ENCODE measurements at regions not wholly inside any gene's neighbourhood (a gene's known extent, or its start where the extent isn't known, plus 50 kb on each side); places are given as distances from the start of the nearest gene placed in this dataset.

- H3K27me3 ChIP-seq = peaks cover 5% of the 10 kb centered on the region
- no peak overlapping the region for H3K27ac ChIP-seq
- WGBS, 4 donors = 86 to 94% (median 88%) methylated on average over 1 of the region's 1 CpG
- no peak overlapping the region for H3K4me3 ChIP-seq
- intact Hi-C loops (cut with DNase I) = loop anchor here in 1 of 2 donors (10.0 kb wide), 1 partner anchor 953 kb away; the partner anchor contains the start of gene KLF4
- no peaks in the 10 kb centered on the region for H3K4me1 ChIP-seq (replicated peaks in 1 of 2)
- no peak for DNase-seq
- no peaks in the 10 kb centered on the region for H3K9me3 ChIP-seq (replicated peaks in 1 of 3)
- H3K36me3 ChIP-seq (replicated peaks in 1 of 2) = no peaks in the 10 kb centered on the region
- TF ChIP-seq POLR2A (IDR thresholded peaks at IDR 0.05) (no peak), CTCF (IDR thresholded peaks at IDR 0.05) (no peak)
Measured at GRCh38 chr9:108437656-108438055, 418.1 kb downstream of the ACTL7B start.

DNA sequence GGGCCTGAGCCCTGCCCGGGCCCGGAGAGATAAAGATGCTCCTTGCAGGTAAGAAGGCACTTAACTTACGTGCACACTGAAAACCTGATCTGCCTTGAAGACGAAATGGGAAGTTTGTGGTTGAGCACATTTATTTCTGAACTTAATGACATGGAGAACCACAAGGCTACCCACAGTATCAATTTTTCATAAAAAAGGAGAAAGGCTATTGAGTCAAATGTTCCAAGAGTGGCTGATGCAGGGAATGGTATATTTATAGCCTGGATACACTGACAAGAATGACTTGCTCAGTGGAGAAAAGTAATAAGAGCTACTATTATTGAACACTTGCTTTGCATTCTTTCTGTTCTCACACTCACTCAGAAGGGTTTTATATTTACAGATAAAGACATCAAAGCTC, 419.3 kb downstream of the ACTL7B start:
- H3K27ac ChIP-seq = no peak overlapping the region
- H3K27me3 ChIP-seq = peaks cover under 1% of the 10 kb centered on the region
- DNase-seq = no peak
- no peaks in the 10 kb centered on the region for H3K36me3 ChIP-seq (replicated peaks in 1 of 2)
- no peaks in the 10 kb centered on the region for H3K4me1 ChIP-seq (replicated peaks in 1 of 2)
- peaks cover 0 to 5% (median 0%) of the 10 kb centered on the region in 3 donors for H3K9me3 ChIP-seq (replicated peaks in 1 of 3)
- H3K4me3 ChIP-seq = no peak overlapping the region
- intact Hi-C loops (cut with DNase I) = loop anchor here in 1 of 2 donors (10.0 kb wide), 1 partner anchor 952 kb away; the partner anchor contains the start of gene KLF4
- TF ChIP-seq CTCF (IDR thresholded peaks at IDR 0.05) = no peak
- no peak for TF ChIP-seq POLR2A (IDR thresholded peaks at IDR 0.05)
- 80 to 86% (median 81%) methylated on average over 4 of the region's 4 CpGs for WGBS, 4 donors

- TF ChIP-seq CTCF (IDR thresholded peaks at IDR 0.05) = no peak
- TF ChIP-seq POLR2A (IDR thresholded peaks at IDR 0.05) = no peak
- H3K4me3 ChIP-seq = no peak overlapping the region
- H3K36me3 ChIP-seq (replicated peaks in 1 of 2) = no peaks in the 10 kb centered on the region
- H3K27me3 ChIP-seq = no peaks in the 10 kb centered on the region
- DNase-seq = no peak
- H3K4me1 ChIP-seq (replicated peaks in 1 of 2) = no peaks in the 10 kb centered on the region
- 87 to 92% (median 88%) methylated on average over 2 of the region's 2 CpGs for WGBS, 4 donors
- intact Hi-C loops (cut with DNase I) = loop anchor here in 1 of 2 donors (10.0 kb wide), 1 partner anchor 950 kb away; the partner anchor contains the start of gene KLF4
- H3K27ac ChIP-seq = no peak overlapping the region
- H3K9me3 ChIP-seq (replicated peaks in 1 of 3) = peaks cover 0 to 10% (median 5%) of the 10 kb centered on the region in 3 donors
Measured at GRCh38 chr9:108434502-108434901, 421.3 kb downstream of the ACTL7B start.

GRCh38 chr9:108434036-108434435, 421.8 kb downstream of the ACTL7B start:
- peaks cover 0 to 10% (median 5%) of the 10 kb centered on the region in 3 donors for H3K9me3 ChIP-seq (replicated peaks in 1 of 3)
- 56 to 65% (median 61%) methylated on average over 2 of the region's 2 CpGs for whole genome bisulfite sequencing, 4 donors
- no peak for DNase-seq
- no peaks in the 10 kb centered on the region for H3K27me3 ChIP-seq
- no peak for TF ChIP-seq POLR2A (IDR thresholded peaks at IDR 0.05)
- TF ChIP-seq CTCF (IDR thresholded peaks at IDR 0.05) = peak in 2 of 6 experiments; percentile 11 to 20
- H3K4me1 ChIP-seq (replicated peaks in 1 of 2) = no peaks in the 10 kb centered on the region
- H3K27ac ChIP-seq = no peak overlapping the region
- no peaks in the 10 kb centered on the region for H3K36me3 ChIP-seq (replicated peaks in 1 of 2)
- no peak overlapping the region for H3K4me3 ChIP-seq
- intact Hi-C loops (cut with DNase I) = loop anchor here in 1 of 2 donors (10.0 kb wide), 1 partner anchor 949 kb away; the partner anchor contains the start of gene KLF4

Measured in adrenal gland (tissue), 9 donors.